ENCODE measurements at regions not wholly inside any gene's neighbourhood (a gene's known extent, or its start where the extent isn't known, plus 50 kb on each side); places are given as distances from the start of the nearest gene placed in this dataset.
"Not testable (repeated sequence)": the region's sequence is repeated elsewhere in the genome, so short reads cannot be mapped to it uniquely, and the experiment has no call there.

- not testable (repeated sequence) for DNase-seq (ENCODE audit: low read depth in 2 of 2); H3K4me3 ChIP-seq (replicated peaks in 1 of 2; ENCODE audit: low read depth in 2 of 2, low read length in 2 of 2)
Measured at GRCh38 chr9:65566018-65566417, 109.7 kb upstream of the ZNG1E start.

GRCh38 chr9:65519018-65519417 lies 156.7 kb upstream of the ZNG1E start:
- not testable (repeated sequence) for DNase-seq (ENCODE audit: low read depth in 2 of 2); H3K4me3 ChIP-seq (replicated peaks in 1 of 2; ENCODE audit: low read depth in 2 of 2, low read length in 2 of 2)

- not testable (repeated sequence) for DNase-seq (ENCODE audit: low read depth in 2 of 2)
Measured at GRCh38 chr9:65514465-65514864, 161.3 kb upstream of the ZNG1E start.

GRCh38 chr9:65507897-65508296 lies 167.8 kb upstream of the ZNG1E start:
- H3K4me3 ChIP-seq (replicated peaks in 1 of 2; ENCODE audit: low read depth in 2 of 2, low read length in 2 of 2); DNase-seq (ENCODE audit: low read depth in 2 of 2): not testable (repeated sequence)

More at GRCh38 chr9:65514465-65514864, 161.3 kb upstream of the ZNG1E start:
- H3K4me3 ChIP-seq (replicated peaks in 1 of 2; ENCODE audit: low read depth in 2 of 2, low read length in 2 of 2), result not testable (repeated sequence)

GRCh38 chr9:65504686-65505085 lies 171.0 kb upstream of the ZNG1E start:
- not testable (repeated sequence) for H3K4me3 ChIP-seq (replicated peaks in 1 of 2; ENCODE audit: low read depth in 2 of 2, low read length in 2 of 2); DNase-seq (ENCODE audit: low read depth in 2 of 2)

GRCh38 chr9:65503696-65504095 lies 172.0 kb upstream of the ZNG1E start:
- H3K4me3 ChIP-seq (replicated peaks in 1 of 2; ENCODE audit: low read depth in 2 of 2, low read length in 2 of 2); DNase-seq (ENCODE audit: low read depth in 2 of 2): not testable (repeated sequence)

GRCh38 chr9:65482890-65483289 lies 192.8 kb upstream of the ZNG1E start:
- not testable (repeated sequence) for DNase-seq (ENCODE audit: low read depth in 2 of 2); H3K4me3 ChIP-seq (replicated peaks in 1 of 2; ENCODE audit: low read depth in 2 of 2, low read length in 2 of 2)

- DNase-seq (ENCODE audit: low read depth in 2 of 2); H3K4me3 ChIP-seq (replicated peaks in 1 of 2; ENCODE audit: low read depth in 2 of 2, low read length in 2 of 2): not testable (repeated sequence)
Measured at GRCh38 chr9:65481291-65481690, 194.4 kb upstream of the ZNG1E start.

GRCh38 chr9:65474891-65475290 lies 189.9 kb upstream of the FOXD4L5 start:
- H3K4me3 ChIP-seq (replicated peaks in 1 of 2; ENCODE audit: low read depth in 2 of 2, low read length in 2 of 2); DNase-seq (ENCODE audit: low read depth in 2 of 2): not testable (repeated sequence)

GRCh38 chr9:65473059-65473822 lies 188.2 kb upstream of the FOXD4L5 start:
- H3K4me3 ChIP-seq (replicated peaks in 1 of 2; ENCODE audit: low read depth in 2 of 2, low read length in 2 of 2); DNase-seq (ENCODE audit: low read depth in 2 of 2): not testable (repeated sequence)

GRCh38 chr9:65471106-65471505 lies 186.1 kb upstream of the FOXD4L5 start:
- not testable (repeated sequence) for DNase-seq (ENCODE audit: low read depth in 2 of 2); H3K4me3 ChIP-seq (replicated peaks in 1 of 2; ENCODE audit: low read depth in 2 of 2, low read length in 2 of 2)

GRCh38 chr9:65466911-65467734 lies 182.1 kb upstream of the FOXD4L5 start:
- H3K4me3 ChIP-seq (replicated peaks in 1 of 2; ENCODE audit: low read depth in 2 of 2, low read length in 2 of 2); DNase-seq (ENCODE audit: low read depth in 2 of 2): not testable (repeated sequence)

GRCh38 chr9:65465246-65465895 lies 180.4 kb upstream of the FOXD4L5 start:
- not testable (repeated sequence) for DNase-seq (ENCODE audit: low read depth in 2 of 2); H3K4me3 ChIP-seq (replicated peaks in 1 of 2; ENCODE audit: low read depth in 2 of 2, low read length in 2 of 2)

GRCh38 chr9:65462476-65462875 lies 177.5 kb upstream of the FOXD4L5 start:
- DNase-seq (ENCODE audit: low read depth in 2 of 2); H3K4me3 ChIP-seq (replicated peaks in 1 of 2; ENCODE audit: low read depth in 2 of 2, low read length in 2 of 2): not testable (repeated sequence)

Data from cardiac fibroblast (primary cell).